Heart left ventricle (tissue), 16 donors: ENCODE measurements at regions not wholly inside any gene's neighbourhood (a gene's known extent, or its start where the extent isn't known, plus 50 kb on each side); places are given as distances from the start of the nearest gene placed in this dataset.

Source experiments
- ATAC-seq, 4 donors: fragments of 200-7000 bp; cut with Tn5 transposase; one replicate each; pipeline ENCODE4 v1.9.1; 2020 to 2022; ENCODE audit warnings: moderate library complexity in 4 of 4, mild to moderate bottlenecking in 3 of 4, moderate number of reproducible peaks in 1 of 4
- DNase-seq, 5 donors: peaks; one replicate each; pipeline ENCODE4 v3.0.0-alpha.2; 2020
- H3K27ac ChIP-seq, 12 donors: fragments of 200-600 bp; sonication (generic) in 4 of 12; one replicate each; pipeline versions ENCODE4 v1.5.0 to v1.8.0; 2016 to 2022; ENCODE audit warnings: mild to moderate bottlenecking in 2 of 12
- H3K27me3 ChIP-seq, 9 donors: fragments of 200-600 bp; sonication (generic) in 2 of 9; one replicate each; pipeline versions ENCODE4 v1.5.1 to v1.8.0; 2016 to 2022; ENCODE audit warnings: mild to moderate bottlenecking in 3 of 9
- H3K36me3 ChIP-seq, 9 donors: fragments of 200-600 bp; sonication (generic) in 2 of 9; one replicate each; pipeline versions ENCODE4 v1.5.0 to v1.8.0; 2018 to 2022; ENCODE audit warnings: mild to moderate bottlenecking in 2 of 9
- H3K4me1 ChIP-seq, 12 donors: fragments of 200-600 bp; sonication (generic) in 4 of 12; one replicate each; pipeline versions ENCODE4 v1.5.0 to v1.8.0; 2016 to 2022; ENCODE audit warnings: mild to moderate bottlenecking in 3 of 12
- H3K4me3 ChIP-seq, 12 donors: fragments of 200-600 bp; sonication (generic) in 4 of 12; one replicate each; pipeline versions ENCODE4 v1.5.0 to v1.8.0; 2017 to 2022; ENCODE audit warnings: mild to moderate bottlenecking in 9 of 12, moderate library complexity in 4 of 12
- H3K9me3 ChIP-seq, 12 donors: fragments of 200-600 bp; sonication (generic) in 4 of 12; one replicate each; pipeline versions ENCODE4 v1.5.0 to v1.8.0; 2016 to 2022; ENCODE audit warnings: mild to moderate bottlenecking in 1 of 12
- POLR2A ChIP-seq, 2 donors: fragments of 450-650 bp; IDR thresholded peaks; one replicate each; pipeline ENCODE4 v1.6.1; 2017; ENCODE audit warnings: antibody characterized with exemption in 2 of 2, mild to moderate bottlenecking in 2 of 2, moderate library complexity in 2 of 2
- WGBS, 4 donors: extraction: QIAGEN DNeasy Blood & Tissue Kit in 2 of 4; methylation state at CpG; one replicate each; pipeline versions ENCODE4 v1.1.5 to v1.1.7; 2013 to 2018; 5-methylcytosine and 5-hydroxymethylcytosine counted together
- intact Hi-C, 10 donors: fragments of 100-400 bp; cut with DNase I; formaldehyde crosslinking; loops; one replicate each; pipeline versions ENCODE4 v1.11.1 to v1.14.2; 2022
- TF ChIP-seq, protein P1 (sequence below), 12 donors: fragments of 200-600 bp; sonication (generic) in 4 of 12; IDR thresholded peaks; one replicate each; pipeline versions ENCODE4 v1.5.0 to v1.8.0; 2018 to 2022; ENCODE audit warnings: antibody characterized with exemption in 12 of 12, mild to moderate bottlenecking in 5 of 12
- donor health status: ischemic (EF 13 %, LVEDD 7.1; RV severe dilation, severe dysfunction).
- donor health status: healthy with polysubstance abuse.
- donor health status: DM: no; HTN: yes; CAD: no.
- donor health status: DM: no; HTN: no; CAD: no.
- donor health status: ischemic (EF 25% LVEDD 6.9; RV normal size, moderate dysfunction).
- donor health status: ischemic (EF 25% LVEDD 5.7; RV mildly dilated, moderate dysfunction).
- donor health status: healthy.
- donor health status: DM: yes; HTN: yes; CAD: no.
- donor health status: ischemic (EF 35%, LVEDD 5.7; RV mildly dilated, moderate dysfunction).
- donor health status: nonischemic (EF 11% LVEDD 7.7; RV severe dilation, severe dysfunction).
- donor health status: DM: yes; HTN: yes; CAD: no.
- donor health status: PGD.
- donor health status: ischemic (EF 29% LVEDD 5.4; RV normal size, mild dysfunction).
- donor health status: nonischemic (EF 23%, LVEDD 6.1; RV moderate dilation, normal function).

DNA sequence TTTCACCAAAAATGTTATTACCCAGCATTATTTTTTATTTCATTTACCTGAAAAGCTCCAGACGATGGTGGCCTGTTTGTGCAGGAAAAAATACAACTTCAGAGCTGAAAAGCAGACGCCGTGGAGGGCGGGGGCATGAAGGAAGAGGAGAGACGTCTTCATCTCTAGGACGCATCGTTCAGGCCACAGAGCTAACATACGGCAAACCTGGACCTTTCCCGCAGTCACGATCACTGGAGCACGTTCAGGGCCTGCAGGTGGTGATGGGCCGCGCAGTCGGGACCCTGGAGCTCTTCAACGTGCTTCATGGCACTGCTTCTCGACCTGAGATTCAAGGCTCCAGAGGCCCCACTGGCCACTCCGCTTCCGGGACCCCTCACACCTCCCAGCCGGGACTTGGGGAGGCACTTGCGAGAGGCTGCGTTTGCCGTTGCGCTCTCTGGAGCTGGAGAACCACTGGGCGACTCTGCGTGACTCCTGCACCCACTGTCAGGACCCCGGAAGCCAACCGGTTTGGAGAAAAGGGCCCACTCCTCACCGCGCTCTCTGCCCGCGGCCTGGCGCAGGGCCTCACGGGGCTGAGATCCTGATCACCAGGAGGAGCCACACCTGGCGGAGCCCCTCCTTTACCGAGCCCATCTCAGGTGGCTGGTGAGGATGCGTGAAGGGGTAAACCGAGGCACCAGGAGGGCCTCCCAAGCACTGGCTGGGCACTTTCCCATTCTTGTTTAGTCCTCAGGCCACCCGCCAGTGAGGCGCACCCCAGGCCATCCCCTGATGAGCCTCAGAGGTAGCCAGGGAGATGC, 164.4 kb upstream of the AFDN start:
- 91 to 95% (median 94%) methylated on average over 33 to 39 of the region's 39 CpGs for WGBS, 4 donors

GRCh38 chr6:167662881-167663205, 163.9 kb upstream of the AFDN start:
- WGBS, 4 donors: 79 to 83% (median 82%) methylated on average over 9 to 14 of the region's 14 CpGs
- peaks cover 0 to 19% (median 3%) of the 10 kb centered on the region in 12 donors for H3K4me1 ChIP-seq

More for the DNA sequence above, 164.4 kb upstream of the AFDN start:
- Histone ChIP-seq H3K4me1 (peaks cover 0 to 16% (median 3%) of the 10 kb centered on the region in 12 donors), H3K36me3 (no peaks in the 10 kb centered on the region), H3K27ac (no peak overlapping the region), H3K4me3 (no peak overlapping the region), H3K27me3 (no peaks in the 10 kb centered on the region), H3K9me3 (no peaks in the 10 kb centered on the region)
- DNase-seq (no peak), ATAC-seq (no peak)
- intact Hi-C loops: no loop called here
- TF ChIP-seq, protein P1, sequence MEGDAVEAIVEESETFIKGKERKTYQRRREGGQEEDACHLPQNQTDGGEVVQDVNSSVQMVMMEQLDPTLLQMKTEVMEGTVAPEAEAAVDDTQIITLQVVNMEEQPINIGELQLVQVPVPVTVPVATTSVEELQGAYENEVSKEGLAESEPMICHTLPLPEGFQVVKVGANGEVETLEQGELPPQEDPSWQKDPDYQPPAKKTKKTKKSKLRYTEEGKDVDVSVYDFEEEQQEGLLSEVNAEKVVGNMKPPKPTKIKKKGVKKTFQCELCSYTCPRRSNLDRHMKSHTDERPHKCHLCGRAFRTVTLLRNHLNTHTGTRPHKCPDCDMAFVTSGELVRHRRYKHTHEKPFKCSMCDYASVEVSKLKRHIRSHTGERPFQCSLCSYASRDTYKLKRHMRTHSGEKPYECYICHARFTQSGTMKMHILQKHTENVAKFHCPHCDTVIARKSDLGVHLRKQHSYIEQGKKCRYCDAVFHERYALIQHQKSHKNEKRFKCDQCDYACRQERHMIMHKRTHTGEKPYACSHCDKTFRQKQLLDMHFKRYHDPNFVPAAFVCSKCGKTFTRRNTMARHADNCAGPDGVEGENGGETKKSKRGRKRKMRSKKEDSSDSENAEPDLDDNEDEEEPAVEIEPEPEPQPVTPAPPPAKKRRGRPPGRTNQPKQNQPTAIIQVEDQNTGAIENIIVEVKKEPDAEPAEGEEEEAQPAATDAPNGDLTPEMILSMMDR (IDR thresholded peaks at IDR 0.05): no peak
- TF ChIP-seq POLR2A (IDR thresholded peaks at IDR 0.05): no peak

DNA sequence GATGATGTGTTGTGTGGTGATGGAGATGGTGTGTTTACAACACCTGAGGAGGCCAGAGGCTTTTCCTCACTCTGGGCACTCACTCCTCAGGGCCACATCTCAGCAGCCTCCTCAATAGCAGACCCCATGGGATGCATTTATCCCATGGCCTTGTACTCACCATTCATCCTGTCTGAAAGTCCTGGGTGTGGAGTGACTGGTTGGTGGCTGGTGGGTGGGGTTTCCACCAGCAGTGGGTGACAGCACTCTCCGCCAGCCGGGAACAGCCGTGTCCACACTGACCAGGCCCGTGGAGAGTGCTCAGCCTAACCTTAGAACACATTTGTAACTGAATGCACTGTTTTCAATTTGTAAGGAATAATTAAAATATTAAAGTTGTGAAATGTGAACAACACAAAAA, 163.4 kb upstream of the AFDN start:
- WGBS, 4 donors: 67 to 88% (median 76%) methylated on average over 4 of the region's 4 CpGs
- intact Hi-C loops: no loop called here
- ATAC-seq: no peak

More at GRCh38 chr6:167662881-167663205, 163.9 kb upstream of the AFDN start:
- ATAC-seq: peak in 1 of 4 donors; percentile 9
- no peaks in the 10 kb centered on the region for H3K36me3 ChIP-seq
- no peak overlapping the region for H3K4me3 ChIP-seq
- TF ChIP-seq, protein P1 (IDR thresholded peaks at IDR 0.05): no peak
- TF ChIP-seq POLR2A (IDR thresholded peaks at IDR 0.05): no peak
- H3K27me3 ChIP-seq: no peaks in the 10 kb centered on the region
- no peak for DNase-seq
- intact Hi-C loops: no loop called here
- no peak overlapping the region for H3K27ac ChIP-seq
- no peaks in the 10 kb centered on the region for H3K9me3 ChIP-seq

GRCh38 chr6:167663784-167664443, 162.8 kb upstream of the AFDN start:
- TF ChIP-seq, protein P1 (IDR thresholded peaks at IDR 0.05): no peak
- no peak for TF ChIP-seq POLR2A (IDR thresholded peaks at IDR 0.05)
- intact Hi-C loops: no loop called here

More for the DNA sequence above, 163.4 kb upstream of the AFDN start:
- H3K4me1 ChIP-seq: peaks cover 0 to 23% (median 3%) of the 10 kb centered on the region in 12 donors
- TF ChIP-seq POLR2A (IDR thresholded peaks at IDR 0.05): no peak
- TF ChIP-seq, protein P1 (IDR thresholded peaks at IDR 0.05): no peak
- no peaks in the 10 kb centered on the region for H3K9me3 ChIP-seq
- DNase-seq: no peak
- H3K27ac ChIP-seq: no peak overlapping the region
- no peaks in the 10 kb centered on the region for H3K27me3 ChIP-seq
- H3K4me3 ChIP-seq: no peak overlapping the region
- no peaks in the 10 kb centered on the region for H3K36me3 ChIP-seq

More at GRCh38 chr6:167663784-167664443, 162.8 kb upstream of the AFDN start:
- ATAC-seq: no peak
- H3K9me3 ChIP-seq: no peaks in the 10 kb centered on the region
- DNase-seq: no peak
- no peaks in the 10 kb centered on the region for H3K27me3 ChIP-seq
- no peak overlapping the region for H3K27ac ChIP-seq
- 82 to 91% (median 90%) methylated on average over 20 to 24 of the region's 24 CpGs for WGBS, 4 donors
- H3K4me3 ChIP-seq: no peak overlapping the region
- peaks cover 0 to 29% (median 6%) of the 10 kb centered on the region in 12 donors for H3K4me1 ChIP-seq
- H3K36me3 ChIP-seq: no peaks in the 10 kb centered on the region
